D721Med (cell line): ENCODE measurements at regions not wholly inside any gene's neighbourhood (a gene's known extent, or its start where the extent isn't known, plus 50 kb on each side); places are given as distances from the start of the nearest gene placed in this dataset.
"Not testable (repeated sequence)": the region's sequence is repeated elsewhere in the genome, so short reads cannot be mapped to it uniquely, and the experiment has no call there.

Source experiments
- DNase-seq: peaks from one replicate; pipeline ENCODE4 v3.0.0; 2011; ENCODE audit warnings: low spot score; ENCODE audit not compliant: insufficient read length
- FAIRE-seq: peaks from 2 replicates; lab custom pipeline; 2011; peaks lifted over from hg19 to GRCh38; lab: Jason Lieb, UNC
- TF ChIP-seq, protein P1 (sequence below): IDR thresholded peaks from 2 replicates; pipeline ENCODE4 v1.5.1; 2012; ENCODE audit warnings: mild to moderate bottlenecking, control low read depth; ENCODE audit not compliant: insufficient read depth; ENCODE audit errors: missing control alignments

DNA sequence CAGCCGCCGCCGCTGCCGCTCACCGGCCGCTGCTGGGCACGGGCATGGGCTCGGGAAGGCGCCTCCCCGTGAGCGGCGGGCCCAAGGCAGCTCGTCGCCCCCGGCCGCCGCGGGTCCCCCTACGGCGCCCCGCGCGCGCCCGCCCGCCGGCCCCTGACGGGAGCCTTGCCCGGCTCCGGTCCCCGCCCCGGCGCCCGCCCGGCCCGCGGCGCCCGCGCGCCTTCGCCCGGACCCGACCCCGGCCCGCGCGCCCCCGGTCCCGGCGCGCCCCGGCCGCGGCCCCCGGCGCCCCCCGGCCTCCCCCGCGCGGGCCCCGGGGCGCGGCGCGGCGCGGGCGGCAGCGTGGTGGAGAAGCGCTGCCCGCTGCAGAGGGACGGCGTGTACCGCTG is 177.7 kb downstream of the OR4M2 start:
- no peak for FAIRE-seq

DNA sequence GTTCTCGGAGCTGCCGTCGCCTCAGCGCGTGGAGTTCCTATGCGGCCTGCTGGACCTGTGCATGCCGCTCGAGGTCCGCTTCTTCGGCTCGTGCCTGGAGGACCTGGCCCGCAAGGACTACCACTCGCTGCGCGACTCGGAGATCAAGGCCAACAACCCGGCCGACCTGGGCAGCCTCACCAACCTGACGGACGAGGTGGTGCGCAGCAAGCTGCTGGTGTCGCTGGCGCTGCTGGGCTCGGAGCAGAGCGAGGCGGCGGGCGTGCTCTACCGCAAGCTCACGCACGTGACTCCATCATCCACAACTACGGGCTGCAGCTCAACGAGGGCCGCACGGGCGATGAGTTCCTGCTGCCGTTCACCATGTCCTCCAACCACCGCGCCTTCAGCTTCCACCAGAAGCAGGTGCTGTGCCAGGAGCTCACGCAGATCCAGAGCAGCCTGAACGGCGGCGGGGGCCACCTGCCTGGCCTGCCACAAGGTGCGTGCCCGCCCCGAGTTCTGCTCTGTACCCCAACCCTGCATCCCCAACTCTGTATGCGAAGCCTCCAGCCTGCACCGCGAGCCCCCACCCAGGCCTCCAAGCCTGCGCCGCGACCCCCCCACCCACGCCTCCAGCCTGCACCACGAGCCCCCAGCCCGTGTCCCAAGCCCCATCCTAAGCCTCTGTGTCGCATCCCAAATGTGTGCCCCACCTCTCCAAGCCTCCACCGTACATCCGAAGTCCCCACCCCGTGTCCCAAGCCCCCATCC is 178.2 kb downstream of the OR4M2 start:
- DNase-seq (no peak), FAIRE-seq (no peak)
- TF ChIP-seq, protein P1, sequence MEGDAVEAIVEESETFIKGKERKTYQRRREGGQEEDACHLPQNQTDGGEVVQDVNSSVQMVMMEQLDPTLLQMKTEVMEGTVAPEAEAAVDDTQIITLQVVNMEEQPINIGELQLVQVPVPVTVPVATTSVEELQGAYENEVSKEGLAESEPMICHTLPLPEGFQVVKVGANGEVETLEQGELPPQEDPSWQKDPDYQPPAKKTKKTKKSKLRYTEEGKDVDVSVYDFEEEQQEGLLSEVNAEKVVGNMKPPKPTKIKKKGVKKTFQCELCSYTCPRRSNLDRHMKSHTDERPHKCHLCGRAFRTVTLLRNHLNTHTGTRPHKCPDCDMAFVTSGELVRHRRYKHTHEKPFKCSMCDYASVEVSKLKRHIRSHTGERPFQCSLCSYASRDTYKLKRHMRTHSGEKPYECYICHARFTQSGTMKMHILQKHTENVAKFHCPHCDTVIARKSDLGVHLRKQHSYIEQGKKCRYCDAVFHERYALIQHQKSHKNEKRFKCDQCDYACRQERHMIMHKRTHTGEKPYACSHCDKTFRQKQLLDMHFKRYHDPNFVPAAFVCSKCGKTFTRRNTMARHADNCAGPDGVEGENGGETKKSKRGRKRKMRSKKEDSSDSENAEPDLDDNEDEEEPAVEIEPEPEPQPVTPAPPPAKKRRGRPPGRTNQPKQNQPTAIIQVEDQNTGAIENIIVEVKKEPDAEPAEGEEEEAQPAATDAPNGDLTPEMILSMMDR: no peak

More for the DNA sequence above, 177.7 kb downstream of the OR4M2 start:
- TF ChIP-seq, protein P1: no peak
- DNase-seq: no peak

DNA sequence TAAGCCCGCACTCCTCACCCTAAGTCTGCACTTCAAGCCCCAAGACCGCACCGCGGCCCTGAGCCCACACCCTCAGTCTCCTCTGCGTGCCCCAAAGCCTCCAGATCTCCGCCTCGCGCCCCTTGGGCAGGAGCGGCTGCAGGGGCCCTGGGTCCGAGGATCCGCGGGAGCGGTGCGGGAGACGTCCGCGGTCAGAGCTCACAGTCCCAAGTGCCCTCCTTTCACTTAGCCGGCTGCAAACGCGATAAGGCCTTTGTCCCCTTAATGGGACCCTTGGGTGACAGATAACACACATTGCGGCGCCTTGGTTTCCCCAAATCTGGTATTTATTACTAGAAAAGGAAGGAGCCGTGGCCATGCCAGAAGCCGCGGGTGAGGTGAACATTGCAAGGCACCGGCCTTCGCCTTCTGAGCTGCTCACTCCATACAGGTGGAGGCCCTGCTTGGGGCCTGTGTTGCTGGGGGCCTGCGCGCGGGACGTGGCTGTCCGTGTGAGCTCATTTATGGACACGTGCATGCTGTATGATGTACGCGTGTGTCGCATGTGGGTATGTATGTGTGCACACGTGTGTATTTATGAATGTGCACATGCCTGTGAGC is 178.9 kb downstream of the OR4M2 start:
- not testable (repeated sequence) for DNase-seq, FAIRE-seq

DNA sequence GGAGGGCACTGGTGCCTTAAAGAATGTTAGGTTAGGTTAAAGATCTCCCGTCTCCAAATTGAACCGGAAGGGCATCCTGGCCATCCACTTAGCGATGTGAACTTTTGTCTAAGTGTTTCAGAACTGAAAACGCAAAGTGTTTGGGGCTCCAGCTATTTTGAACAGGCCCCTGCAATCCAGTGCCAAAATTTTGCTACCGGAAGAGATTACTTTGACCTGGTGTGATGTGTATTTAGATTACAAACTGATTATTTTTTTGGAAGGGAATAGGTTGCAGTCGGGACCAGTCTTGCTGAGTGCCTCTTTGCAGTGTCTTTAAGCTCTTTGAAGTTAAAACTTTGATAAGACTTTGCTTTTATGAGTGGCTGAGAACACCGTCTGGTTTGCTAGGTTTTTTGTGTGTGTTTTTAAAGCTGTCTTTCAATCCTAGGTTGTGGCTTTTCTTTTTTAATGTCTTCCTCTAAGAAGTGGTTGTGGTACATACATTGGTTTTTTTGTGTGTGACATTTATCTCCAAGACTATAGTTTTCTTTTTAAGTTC is 179.6 kb downstream of the OR4M2 start:
- DNase-seq (no peak), FAIRE-seq (no peak)
- TF ChIP-seq, protein P1: no peak

DNA sequence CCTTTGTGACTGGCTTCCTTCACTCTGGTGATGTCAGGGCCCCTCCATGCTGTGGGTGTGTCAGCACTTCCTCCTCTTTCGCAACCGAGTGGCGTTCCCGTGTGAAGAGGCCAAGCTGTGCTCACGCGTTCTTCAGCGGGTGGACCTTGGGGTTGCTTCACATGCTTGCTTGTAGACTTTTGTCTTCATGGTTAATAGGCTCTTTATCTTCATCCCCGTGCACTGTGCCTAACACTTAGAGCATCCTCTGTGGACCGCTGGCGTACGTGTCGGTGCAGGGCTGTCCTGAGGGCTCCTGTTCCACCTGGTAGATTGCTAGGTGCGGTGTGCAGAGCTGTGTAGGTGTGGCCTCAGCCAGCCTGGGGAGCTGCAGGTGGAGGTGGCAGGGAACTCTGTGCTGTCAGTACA is 182.3 kb downstream of the OR4M2 start:
- FAIRE-seq: no peak
- TF ChIP-seq, protein P1: no peak
- DNase-seq: no peak

DNA sequence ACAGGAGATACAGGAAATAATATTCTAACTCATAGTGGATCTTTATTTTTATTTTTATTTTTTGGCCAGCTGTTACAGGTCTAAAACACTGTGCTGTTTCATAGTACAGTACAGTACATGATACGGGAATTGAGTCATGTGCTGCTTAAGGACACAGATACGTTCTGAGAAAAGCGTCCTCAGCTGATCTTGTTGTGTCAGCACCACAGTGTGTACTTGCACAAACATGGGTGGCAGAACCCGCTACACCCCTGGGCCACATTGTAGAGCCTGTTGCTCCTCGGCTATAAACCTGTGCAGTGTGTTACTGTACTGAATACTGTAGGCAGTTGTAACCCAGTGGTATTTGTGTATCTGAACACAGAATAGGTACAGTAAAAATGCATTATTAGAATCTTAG is 183.4 kb downstream of the OR4M2 start:
- no peak for DNase-seq
- FAIRE-seq: no peak
- TF ChIP-seq, protein P1: no peak

DNA sequence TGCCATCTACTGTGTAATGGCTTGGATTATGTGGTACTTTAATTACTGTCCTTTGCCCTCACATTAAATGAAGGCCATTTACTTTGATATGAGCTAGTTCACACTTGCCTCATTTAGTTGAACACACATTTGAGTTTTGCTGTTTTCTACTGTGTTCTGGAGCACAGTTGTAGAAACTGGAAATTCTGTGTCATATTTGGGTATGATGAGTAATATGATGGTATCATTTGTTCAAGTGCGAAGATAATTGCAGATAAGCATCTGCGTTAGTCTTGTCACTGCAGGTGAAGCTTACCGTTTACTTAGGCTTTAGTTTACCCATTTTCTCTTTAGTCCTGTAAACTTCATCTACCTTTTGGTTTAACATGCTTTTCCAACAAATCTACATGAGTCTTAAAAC is 183.9 kb downstream of the OR4M2 start:
- DNase-seq, FAIRE-seq: not testable (repeated sequence)
